Endodermal cell (in vitro differentiated cells): ENCODE measurements at regions not wholly inside any gene's neighbourhood (a gene's known extent, or its start where the extent isn't known, plus 50 kb on each side); places are given as distances from the start of the nearest gene placed in this dataset.

Experiments used
- DNase-seq: peaks from one replicate; pipeline ENCODE4 v3.0.0-alpha.2; 2017
- H3K27ac ChIP-seq: 2 replicates; pipeline ENCODE4 v1.5.1; 2013; ENCODE audit warnings: mild to moderate bottlenecking, low read depth, low read length, moderate library complexity
- H3K27me3 ChIP-seq: 2 replicates; pipeline ENCODE4 v1.6.1; 2013; ENCODE audit warnings: mild to moderate bottlenecking, low read length, moderate library complexity; ENCODE audit not compliant: insufficient read depth, control insufficient read depth, poor library complexity, severe bottlenecking
- H3K36me3 ChIP-seq: 2 replicates; pipeline ENCODE4 v1.7.0; 2013; ENCODE audit warnings: mild to moderate bottlenecking, low read length, moderate library complexity; ENCODE audit not compliant: control insufficient read depth, insufficient read depth
- H3K4me1 ChIP-seq: one replicate; pipeline ENCODE4 v1.7.0; 2013; ENCODE audit warnings: low read length; ENCODE audit not compliant: control insufficient read depth, insufficient read depth
- H3K4me3 ChIP-seq: 2 replicates; pipeline ENCODE4 v1.5.1; 2013; ENCODE audit warnings: mild to moderate bottlenecking, low read length, moderate library complexity
- H3K9ac ChIP-seq: 2 replicates; pipeline ENCODE4 v1.6.1; 2013; ENCODE audit warnings: mild to moderate bottlenecking, low read length, moderate library complexity; ENCODE audit not compliant: poor library complexity, severe bottlenecking; ENCODE audit errors: extremely low read depth
- H3K9me3 ChIP-seq: 2 replicates; pipeline ENCODE4 v1.6.1; 2013; ENCODE audit warnings: mild to moderate bottlenecking, low read length, moderate library complexity; ENCODE audit not compliant: control insufficient read depth
- H3K27ac Mint-ChIP-seq: 2 replicates; pipeline ENCODE4 v1.8.0; 2020; ENCODE audit warnings: mixed read lengths
- H3K27me3 Mint-ChIP-seq: 2 replicates; pipeline ENCODE4 v1.8.0; 2021; ENCODE audit warnings: mild to moderate bottlenecking, mixed read lengths; ENCODE audit not compliant: insufficient read depth
- H3K36me3 Mint-ChIP-seq: 2 replicates; pipeline ENCODE4 v1.8.0; 2020; ENCODE audit warnings: low read depth, mixed read lengths
- H3K4me1 Mint-ChIP-seq: 2 replicates; pipeline ENCODE4 v1.8.0; 2020; ENCODE audit warnings: mixed read lengths
- H3K4me3 Mint-ChIP-seq: 2 replicates; pipeline ENCODE4 v1.8.0; 2020; ENCODE audit warnings: mild to moderate bottlenecking, moderate library complexity, mixed read lengths
- H3K9me3 Mint-ChIP-seq: 2 replicates; pipeline ENCODE4 v1.8.0; 2020; ENCODE audit warnings: mild to moderate bottlenecking, mixed read lengths
- CTCF ChIP-seq: fragments of 200-600 bp; sonication (generic); conservative IDR thresholded peaks from 2 replicates; pipeline ENCODE4 v1.5.0; 2021; ENCODE audit warnings: antibody characterized with exemption, mild to moderate bottlenecking
- WGBS, 2 experiments: methylation state at CpG; one replicate each; pipeline versions ENCODE4 v1.1.5 to v1.1.7; 2013; ENCODE audit warnings: missing lambda C conversion rate in 2 of 2, mixed read lengths in 1 of 2; ENCODE audit not compliant: insufficient coverage in 1 of 2, insufficient read length in 1 of 2; 5-methylcytosine and 5-hydroxymethylcytosine counted together

DNA sequence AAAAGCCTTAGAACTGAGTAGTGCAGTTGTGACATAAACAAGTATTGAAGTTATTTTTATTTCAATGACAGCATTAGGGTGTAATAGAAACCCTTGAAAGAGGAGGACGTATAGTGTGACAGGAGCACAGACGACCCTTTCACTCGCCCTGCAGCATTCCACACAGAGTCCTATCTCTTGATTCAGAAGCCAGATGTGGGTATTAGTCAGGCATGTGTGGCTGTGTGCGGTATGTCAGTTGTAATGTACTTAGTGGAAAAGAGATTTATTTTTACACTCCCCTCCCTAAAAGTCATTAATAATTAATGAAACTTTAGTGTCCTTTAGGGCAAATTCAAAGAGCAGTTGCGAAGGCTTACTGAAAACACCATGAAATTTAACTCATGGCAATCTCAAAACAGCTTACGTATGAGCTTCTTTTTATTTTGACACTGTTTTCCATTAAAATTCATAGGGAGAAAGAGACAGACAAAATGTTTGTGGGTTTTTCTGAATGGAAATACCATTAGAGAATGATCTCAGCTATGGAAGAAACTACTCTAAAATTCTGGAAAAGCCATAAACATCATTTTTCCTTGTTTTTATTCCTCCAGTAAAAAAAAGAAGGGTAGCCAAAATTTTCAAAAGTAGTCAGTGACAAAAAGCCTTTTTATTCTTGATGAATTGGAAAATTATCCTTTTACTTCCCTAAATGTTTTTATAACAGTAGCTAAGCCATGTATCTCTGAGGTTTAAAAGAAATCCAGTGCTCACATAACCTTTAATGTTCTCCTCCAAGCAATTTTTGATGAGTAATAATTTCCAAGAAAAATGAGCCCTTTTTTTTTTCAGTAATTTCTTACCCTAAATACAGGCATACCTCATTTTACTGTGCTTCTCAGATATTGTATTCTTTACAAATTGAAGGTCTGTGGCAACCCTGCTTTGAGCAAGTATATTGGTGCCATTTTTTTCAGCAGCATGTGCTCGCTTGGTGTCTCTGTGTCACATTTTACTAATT lies 84.0 kb upstream of the DSEL start:
- no peak overlapping the region for H3K27ac ChIP-seq
- no peaks in the 10 kb centered on the region for H3K4me1 Mint-ChIP-seq
- H3K27me3 Mint-ChIP-seq = no peaks in the 10 kb centered on the region
- no peaks in the 10 kb centered on the region for H3K4me1 ChIP-seq
- H3K36me3 ChIP-seq = no peaks in the 10 kb centered on the region
- TF ChIP-seq CTCF = no peak
- peaks cover 22% of the 10 kb centered on the region for H3K9me3 Mint-ChIP-seq
- H3K9ac ChIP-seq = no peak overlapping the region
- no peak for DNase-seq
- no peak overlapping the region for H3K4me3 ChIP-seq
- no peak overlapping the region for H3K27ac Mint-ChIP-seq
- H3K36me3 Mint-ChIP-seq = peaks cover 9% of the 10 kb centered on the region
- 88 to 91% methylated on average over 5 to 6 of the region's 7 CpGs for WGBS, 2 experiments
- H3K9me3 ChIP-seq = peaks cover 20% of the 10 kb centered on the region
- H3K4me3 Mint-ChIP-seq = no peak overlapping the region
- no peaks in the 10 kb centered on the region for H3K27me3 ChIP-seq

DNA sequence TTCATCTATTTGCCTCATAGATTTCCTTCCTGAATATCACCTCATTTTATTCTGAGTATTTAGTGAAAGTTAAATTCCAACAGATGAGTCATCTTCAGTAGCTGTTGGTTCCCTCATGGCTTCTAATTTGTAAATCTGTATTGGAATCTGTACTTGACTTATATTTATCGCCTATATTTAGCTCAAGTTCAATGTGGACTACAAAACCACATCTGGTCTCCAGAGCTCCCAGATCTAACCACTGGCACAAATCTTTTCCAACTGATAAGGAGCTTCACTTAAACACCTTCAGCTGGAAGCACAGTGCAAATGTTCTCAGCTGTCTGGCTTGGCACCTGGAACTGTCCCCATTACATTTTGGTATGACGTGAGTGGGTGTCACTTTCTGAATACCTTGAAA lies 82.8 kb upstream of the DSEL start:
- H3K4me1 Mint-ChIP-seq = no peaks in the 10 kb centered on the region
- 83 to 96% methylated on average over 1 to 2 of the region's 2 CpGs for WGBS, 2 experiments
- Histone ChIP-seq H3K36me3 (no peaks in the 10 kb centered on the region), H3K27me3 (no peaks in the 10 kb centered on the region), H3K9me3 (peaks cover 30% of the 10 kb centered on the region), H3K27ac (no peak overlapping the region), H3K9ac (no peak overlapping the region), H3K4me1 (no peaks in the 10 kb centered on the region), H3K4me3 (no peak overlapping the region)
- peaks cover 9% of the 10 kb centered on the region for H3K36me3 Mint-ChIP-seq
- DNase-seq = no peak
- TF ChIP-seq CTCF = no peak
- H3K27ac Mint-ChIP-seq = no peak overlapping the region
- no peak overlapping the region for H3K4me3 Mint-ChIP-seq
- H3K27me3 Mint-ChIP-seq = no peaks in the 10 kb centered on the region
- H3K9me3 Mint-ChIP-seq = peaks cover 28% of the 10 kb centered on the region

GRCh38 chr18:67597759-67598158 lies 81.2 kb upstream of the DSEL start:
- no peaks in the 10 kb centered on the region for H3K27me3 Mint-ChIP-seq
- Histone ChIP-seq H3K9ac (no peak overlapping the region), H3K27ac (no peak overlapping the region), H3K36me3 (no peaks in the 10 kb centered on the region), H3K4me3 (no peak overlapping the region), H3K4me1 (no peaks in the 10 kb centered on the region), H3K9me3 (peaks cover 26% of the 10 kb centered on the region), H3K27me3 (no peaks in the 10 kb centered on the region)
- WGBS, 2 experiments = 89 to 100% methylated on average over 2 of the region's 2 CpGs
- no peak for DNase-seq
- H3K4me3 Mint-ChIP-seq = no peak overlapping the region
- H3K4me1 Mint-ChIP-seq = no peaks in the 10 kb centered on the region
- peaks cover 7% of the 10 kb centered on the region for H3K36me3 Mint-ChIP-seq
- H3K27ac Mint-ChIP-seq = no peak overlapping the region
- TF ChIP-seq CTCF = no peak
- H3K9me3 Mint-ChIP-seq = peaks cover 19% of the 10 kb centered on the region
